HEK293 (cell line): ENCODE measurements at regions not wholly inside any gene's neighbourhood (a gene's known extent, or its start where the extent isn't known, plus 50 kb on each side); places are given as distances from the start of the nearest gene placed in this dataset.

Source experiments
- CTCF ChIA-PET: fragments of 350-600 bp; formaldehyde crosslinking; extraction: SDS; loops from one replicate; lab custom pipeline; 2021; ENCODE audit warnings: antibody characterized with exemption; lab: Yijun Ruan, JAX
- POLR2A ChIA-PET: fragments of 300-600 bp; formaldehyde crosslinking; extraction: SDS; loops from one replicate; lab custom pipeline; 2020; ENCODE audit warnings: antibody characterized with exemption, inconsistent platforms; lab: Yijun Ruan, JAX
- H3K27ac ChIP-seq: fragments of 200-500 bp; sonication (Bioruptor generic); 2 replicates; pipeline ENCODE4 v1.5.1; 2014; ENCODE audit warnings: low read depth, low read length, control low read depth, inconsistent platforms; ENCODE audit errors: extremely low read depth
- H3K36me3 ChIP-seq, 2 experiments: fragments of 200-500 bp in 1 of 2; sonication (Bioruptor generic) in 1 of 2; 1 replicate in 1 of 2; 2 replicates in 1 of 2; pipeline ENCODE4 v1.5.1; 2014 to 2017; ENCODE audit warnings: inconsistent platforms in 2 of 2, low read length in 2 of 2; ENCODE audit not compliant: control insufficient read depth in 2 of 2, insufficient read depth in 1 of 2
- H3K4me1 ChIP-seq: fragments of 200-500 bp; sonication (Bioruptor generic); 2 replicates; pipeline ENCODE4 v1.5.1; 2014; ENCODE audit warnings: mild to moderate bottlenecking, low read length, inconsistent platforms; ENCODE audit not compliant: control insufficient read depth, insufficient read depth
- H3K4me3 ChIP-seq: 2 replicates; pipeline ENCODE4 v1.5.1; 2011; ENCODE audit warnings: low read depth, mild to moderate bottlenecking, control low read depth, low read length, moderate library complexity
- H3K9me3 ChIP-seq: fragments of 200-500 bp; sonication (Bioruptor generic); 2 replicates; pipeline ENCODE4 v1.5.1; 2014; ENCODE audit warnings: low read depth, low read length, inconsistent platforms; ENCODE audit not compliant: control insufficient read depth, insufficient read depth
- IKZF3 ChIP-seq: fragments of 450-650 bp; IDR thresholded peaks from 2 replicates; pipeline ENCODE4 v1.5.0; 2018; ENCODE audit warnings: missing biosample characterization, mild to moderate bottlenecking, missing genetic modification characterization, moderate library complexity
- KLF17 ChIP-seq: fragments of 450-650 bp; formaldehyde crosslinking; IDR thresholded peaks from 2 replicates; pipeline ENCODE4 v1.5.1; 2016; ENCODE audit warnings: missing biosample characterization, missing genetic modification characterization
- PBX3 ChIP-seq: sonication (generic); formaldehyde crosslinking; IDR thresholded peaks from 2 replicates; pipeline ENCODE4 v1.8.1; 2022; ENCODE audit warnings: mild to moderate bottlenecking, moderate library complexity, missing genetic modification reagents
- SP7 ChIP-seq: fragments of 450-650 bp; formaldehyde crosslinking; IDR thresholded peaks from 2 replicates; pipeline ENCODE4 v1.5.1; 2016; ENCODE audit warnings: missing biosample characterization, missing genetic modification characterization
- ZBTB44 ChIP-seq: fragments of 450-650 bp; IDR thresholded peaks from 2 replicates; pipeline ENCODE4 v1.5.1; 2018; ENCODE audit warnings: missing biosample characterization, mild to moderate bottlenecking, missing genetic modification characterization
- ZFP69B ChIP-seq: fragments of 450-650 bp; formaldehyde crosslinking; IDR thresholded peaks from 2 replicates; pipeline ENCODE4 v1.5.1; 2016; ENCODE audit warnings: missing biosample characterization, missing genetic modification characterization
- ZNF10 ChIP-seq: fragments of 450-650 bp; formaldehyde crosslinking; IDR thresholded peaks from 2 replicates; pipeline ENCODE4 v1.5.1; 2017; ENCODE audit warnings: missing biosample characterization, missing genetic modification characterization
- ZNF138 ChIP-seq: fragments of 450-650 bp; formaldehyde crosslinking; IDR thresholded peaks from 2 replicates; pipeline ENCODE4 v1.5.1; 2016; ENCODE audit warnings: missing biosample characterization, missing genetic modification characterization, borderline replicate concordance
- ZNF148 ChIP-seq: fragments of 450-650 bp; formaldehyde crosslinking; IDR thresholded peaks from 2 replicates; pipeline ENCODE4 v1.5.0; 2017; ENCODE audit warnings: missing biosample characterization, missing genetic modification characterization, borderline replicate concordance
- ZNF174 ChIP-seq: fragments of 450-650 bp; formaldehyde crosslinking; IDR thresholded peaks from 2 replicates; pipeline ENCODE4 v1.5.0; 2017; ENCODE audit warnings: missing biosample characterization, mild to moderate bottlenecking, missing genetic modification characterization
- ZNF19 ChIP-seq: fragments of 450-650 bp; formaldehyde crosslinking; IDR thresholded peaks from 2 replicates; pipeline ENCODE4; 2016; ENCODE audit warnings: missing biosample characterization, missing genetic modification characterization, low read depth
- ZNF214 ChIP-seq: fragments of 450-650 bp; formaldehyde crosslinking; IDR thresholded peaks from 2 replicates; pipeline ENCODE4 v1.5.1; 2017; ENCODE audit warnings: missing biosample characterization, mild to moderate bottlenecking, missing genetic modification characterization, borderline replicate concordance
- ZNF26 ChIP-seq: fragments of 450-650 bp; formaldehyde crosslinking; IDR thresholded peaks from 2 replicates; pipeline ENCODE4 v1.5.1; 2016; ENCODE audit warnings: missing biosample characterization, missing genetic modification characterization
- ZNF292 ChIP-seq: fragments of 450-650 bp; formaldehyde crosslinking; IDR thresholded peaks from 2 replicates; pipeline ENCODE4 v1.5.1; 2016; ENCODE audit warnings: low read depth, missing biosample characterization, missing genetic modification characterization, borderline replicate concordance
- ZNF394 ChIP-seq: fragments of 450-650 bp; formaldehyde crosslinking; IDR thresholded peaks from 2 replicates; pipeline ENCODE4 v1.5.1; 2016; ENCODE audit warnings: missing biosample characterization, missing genetic modification characterization, mild to moderate bottlenecking, moderate library complexity, borderline replicate concordance
- ZNF549 ChIP-seq: fragments of 450-650 bp; IDR thresholded peaks from 2 replicates; pipeline ENCODE4 v1.5.1; 2018; ENCODE audit warnings: missing biosample characterization, missing genetic modification characterization, mild to moderate bottlenecking, inconsistent platforms, moderate library complexity
- ZNF571 ChIP-seq: fragments of 450-650 bp; formaldehyde crosslinking; IDR thresholded peaks from 2 replicates; pipeline ENCODE4 v1.5.0; 2017; ENCODE audit warnings: missing biosample characterization, missing genetic modification characterization
- ZNF596 ChIP-seq: fragments of 450-650 bp; IDR thresholded peaks from 2 replicates; pipeline ENCODE4 v1.5.0; 2018; ENCODE audit warnings: missing biosample characterization, mild to moderate bottlenecking, missing genetic modification characterization, moderate library complexity
- ZNF600 ChIP-seq: fragments of 450-650 bp; formaldehyde crosslinking; IDR thresholded peaks from 2 replicates; pipeline ENCODE4 v1.5.1; 2016; ENCODE audit warnings: missing biosample characterization, missing genetic modification characterization
- ZNF692 ChIP-seq: fragments of 450-650 bp; formaldehyde crosslinking; IDR thresholded peaks from 2 replicates; pipeline ENCODE4 v1.5.1; 2016; ENCODE audit warnings: missing biosample characterization, missing genetic modification characterization
- ZNF707 ChIP-seq: fragments of 450-650 bp; formaldehyde crosslinking; IDR thresholded peaks from 2 replicates; pipeline ENCODE4 v1.5.1; 2016; ENCODE audit warnings: missing biosample characterization, missing genetic modification characterization

GRCh38 chr2:134189009-134189720, 64.7 kb upstream of the MGAT5 start:
- H3K4me1 ChIP-seq, result no peaks in the 10 kb centered on the region
- CTCF ChIA-PET, result interaction anchor here (1.0 kb wide), 1 partner anchor 71 kb away, joined by 3 read pairs; no protein-coding TSS in a partner anchor
- POLR2A ChIA-PET, result no interaction called here

GRCh38 chr2:134190062-134190806, 63.6 kb upstream of the MGAT5 start:
- Histone ChIP-seq H3K36me3 (no peaks in the 10 kb centered on the region), H3K27ac (no peak overlapping the region)
- TF ChIP-seq ZNF549 (tag by site-specific recombination), result no peak
- TF ChIP-seq ZNF394 (tag by site-specific recombination), result no peak
- no peak for TF ChIP-seq ZNF600 (tag by site-specific recombination)
- no peak for TF ChIP-seq ZNF214
- TF ChIP-seq ZNF10 (tag by site-specific recombination), result no peak
- TF ChIP-seq ZNF292 (tag by site-specific recombination), result no peak
- TF ChIP-seq ZNF138 (tag by site-specific recombination), result no peak
- TF ChIP-seq ZNF571, result no peak
- no peak for TF ChIP-seq ZNF174 (tag by site-specific recombination)
- no peak for TF ChIP-seq ZNF19 (tag by site-specific recombination)
- TF ChIP-seq KLF17, result no peak
- no peak for TF ChIP-seq ZBTB44
- TF ChIP-seq ZNF148 (tag by site-specific recombination), result no peak
- no peak for TF ChIP-seq IKZF3 (tag by site-specific recombination)
- no peak for TF ChIP-seq PBX3 (CRISPR knock-in tag)
- no peak for TF ChIP-seq ZNF707
- TF ChIP-seq, all 188 proteins: peak for 0
- Histone ChIP-seq H3K9me3 (no peaks in the 10 kb centered on the region), H3K4me1 (no peaks in the 10 kb centered on the region), H3K4me3 (no peak overlapping the region)
- ChIA-PET POLR2A (no interaction called here), CTCF (interaction anchor here (0.6 kb wide), 1 partner anchor 184 kb away, joined by 3 read pairs; no protein-coding TSS in a partner anchor)

More at GRCh38 chr2:134189009-134189720, 64.7 kb upstream of the MGAT5 start:
- Histone ChIP-seq H3K4me3 (no peak overlapping the region), H3K9me3 (no peaks in the 10 kb centered on the region), H3K27ac (no peak overlapping the region), H3K36me3 (no peaks in the 10 kb centered on the region)
- TF ChIP-seq ZFP69B (tag by site-specific recombination), result 0 out of 2 replicates have a peak, but pooled peaks have one; percentile 16
- no peak for TF ChIP-seq ZNF26 (tag by site-specific recombination)
- TF ChIP-seq ZNF596, result no peak
- peak; percentile 68 for TF ChIP-seq ZNF692 (tag by site-specific recombination)
- peak; percentile 75 for TF ChIP-seq SP7
